ENCODE measurements at regions not wholly inside any gene's neighbourhood (a gene's known extent, or its start where the extent isn't known, plus 50 kb on each side); places are given as distances from the start of the nearest gene placed in this dataset.

DNA sequence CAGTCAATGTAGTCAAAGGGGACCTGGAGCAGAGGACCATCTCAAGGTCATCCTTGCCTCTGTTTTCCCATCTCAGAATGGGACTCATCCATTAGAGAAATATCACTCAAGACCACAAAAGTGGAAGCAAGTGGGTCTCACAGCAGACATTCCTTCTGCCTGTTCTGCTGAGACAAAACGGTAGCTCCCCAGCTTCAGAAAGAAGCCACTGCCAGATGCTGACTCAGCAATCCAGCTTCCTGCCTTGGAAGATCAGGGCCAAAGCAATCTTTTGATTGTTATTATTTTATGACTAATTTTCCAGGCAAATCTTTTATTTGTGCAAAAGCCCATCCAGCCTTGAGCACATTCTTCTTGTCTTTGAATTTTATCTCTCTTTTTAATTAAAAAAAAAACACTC lies 86.8 kb downstream of the CCT6B start:
- no peak for DNase-seq (ENCODE audit: low read depth)

DNA sequence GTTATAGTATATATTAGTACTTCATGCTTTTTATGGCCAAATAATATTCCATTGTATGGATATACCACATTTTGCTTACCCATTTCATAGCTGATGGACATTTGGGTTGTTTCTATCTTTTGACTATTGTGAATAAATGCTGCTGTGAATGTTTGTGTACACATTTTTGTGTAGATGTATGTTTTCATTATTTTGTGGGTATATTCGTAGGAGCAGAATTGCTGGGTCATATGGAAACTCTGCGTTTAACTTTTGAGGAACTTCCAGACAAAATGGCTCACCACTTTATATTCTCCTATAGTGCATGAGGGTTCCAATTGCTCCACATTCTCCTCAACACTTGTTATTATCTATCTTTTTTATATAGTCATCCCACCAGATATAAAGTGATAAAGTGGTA lies 88.6 kb downstream of the CCT6B start:
- DNase-seq (ENCODE audit: low read depth) = no peak

- no peak for DNase-seq (ENCODE audit: low read depth)
Measured at GRCh38 chr17:34869641-34870040, 91.6 kb downstream of the CCT6B start.

GRCh38 chr17:34865716-34866115 lies 95.5 kb downstream of the CCT6B start:
- no peak for DNase-seq (ENCODE audit: low read depth)

DNA sequence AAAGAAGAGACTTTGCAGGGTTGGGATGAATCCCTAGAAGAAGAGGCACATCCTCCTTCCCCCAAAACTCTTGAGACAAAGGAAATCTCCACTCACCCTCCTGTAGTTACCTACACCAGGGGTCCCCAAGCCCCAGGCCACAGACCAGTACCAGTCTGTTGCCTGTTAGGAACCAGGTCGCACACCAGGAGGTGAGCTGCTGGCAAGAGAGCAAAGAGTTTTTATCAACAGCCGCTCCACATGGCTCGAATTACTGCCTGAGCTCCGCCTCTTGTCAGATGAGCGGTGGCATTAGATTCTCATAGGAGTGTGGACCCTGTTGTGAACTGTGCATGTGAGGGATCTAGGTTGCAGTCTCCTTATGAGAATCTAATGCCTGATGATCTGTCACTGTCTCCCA lies 98.9 kb downstream of the CCT6B start:
- no peak for DNase-seq (ENCODE audit: low read depth)

DNA sequence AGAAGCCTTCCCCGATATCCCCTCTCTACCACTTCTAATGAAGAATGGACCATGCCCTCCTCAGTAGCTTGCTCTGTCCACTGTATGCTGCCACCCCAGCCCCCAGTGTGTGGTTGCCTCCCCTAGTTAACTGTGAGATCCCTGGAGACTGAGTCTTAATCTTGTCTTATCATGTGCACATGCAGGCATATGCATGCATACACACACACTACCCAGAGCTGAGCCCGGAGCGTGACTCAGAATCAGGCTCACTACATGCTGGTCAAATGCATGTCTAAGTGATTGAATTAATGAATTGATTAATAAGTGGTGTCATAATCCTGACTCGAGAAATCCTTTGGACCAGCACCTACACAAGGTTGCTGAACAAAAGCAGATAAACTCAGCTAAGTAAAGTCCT lies 99.4 kb downstream of the CCT6B start:
- DNase-seq (ENCODE audit: low read depth) = no peak

DNA sequence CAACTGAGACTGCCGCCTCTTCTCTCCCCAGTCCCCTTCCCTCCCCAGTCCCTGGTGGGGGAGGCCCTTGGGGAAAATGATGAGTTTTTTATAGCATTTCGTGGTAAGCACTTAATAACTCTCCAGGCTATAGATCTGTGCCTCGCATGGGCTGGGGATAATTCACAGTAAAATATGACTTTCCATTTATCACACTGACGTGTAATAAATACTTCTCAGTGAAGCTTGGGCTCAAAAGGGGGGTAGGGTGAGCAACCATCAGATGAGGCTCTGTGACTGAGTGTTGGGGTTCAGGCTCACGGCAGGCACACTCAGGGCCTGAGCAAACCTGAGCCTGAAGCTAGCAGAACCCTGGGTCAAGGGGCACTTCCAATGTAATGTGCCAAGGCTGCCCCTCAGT lies 101.6 kb downstream of the CCT6B start:
- no peak for DNase-seq (ENCODE audit: low read depth)

- DNase-seq (ENCODE audit: low read depth) = peak; percentile 4
Measured at GRCh38 chr17:34858591-34859565, 102.4 kb downstream of the CCT6B start.

DNA sequence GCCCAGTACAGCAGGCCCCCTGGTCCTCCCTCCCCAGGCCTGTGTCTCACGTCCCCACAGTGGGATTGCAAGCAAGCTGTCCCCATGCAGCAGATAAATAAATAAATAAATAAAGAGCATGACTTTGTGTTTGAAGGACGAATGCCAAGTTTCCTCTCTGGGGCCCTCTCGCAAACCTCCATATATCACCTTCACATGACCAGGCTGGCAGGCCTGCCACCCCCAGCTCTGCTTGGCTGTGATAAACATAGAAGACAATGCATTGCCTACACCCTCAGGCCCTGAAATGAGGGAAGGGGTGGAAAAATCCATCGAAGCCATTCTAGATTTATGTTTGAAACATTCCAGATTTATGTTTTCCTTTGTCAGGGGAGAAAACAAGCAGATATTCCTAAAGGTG lies 107.3 kb downstream of the CCT6B start:
- DNase-seq (ENCODE audit: low read depth) = no peak

DNA sequence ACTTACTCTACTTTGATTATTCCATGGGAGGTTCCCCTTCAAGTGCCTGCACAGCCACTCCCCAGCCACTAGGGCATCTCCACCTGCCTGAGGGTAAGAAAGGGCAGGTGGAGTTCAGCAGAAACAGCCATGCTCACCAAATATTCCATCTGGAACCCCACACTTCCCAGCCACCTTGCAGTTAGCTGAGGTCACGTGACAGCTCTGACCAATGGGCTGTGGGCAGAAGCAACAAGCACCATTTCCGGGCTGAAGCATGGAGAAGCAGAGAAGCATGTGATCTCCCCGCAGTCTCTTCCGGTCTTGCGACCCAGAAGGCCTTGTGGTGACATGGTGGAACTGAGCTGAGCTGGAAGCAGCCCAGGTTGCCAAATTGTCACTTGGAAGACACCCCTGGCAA lies 108.6 kb downstream of the CCT6B start:
- DNase-seq (ENCODE audit: low read depth) = no peak

GRCh38 chr17:34851961-34852540 lies 109.2 kb downstream of the CCT6B start:
- DNase-seq (ENCODE audit: low read depth) = no peak

- no peak for DNase-seq (ENCODE audit: low read depth)
Measured at GRCh38 chr17:34850964-34851363, 110.3 kb downstream of the CCT6B start.

GRCh38 chr17:34850023-34850422 lies 111.2 kb downstream of the CCT6B start:
- DNase-seq (ENCODE audit: low read depth) = no peak

GRCh38 chr17:34847938-34848337 lies 113.3 kb downstream of the CCT6B start:
- no peak for DNase-seq (ENCODE audit: low read depth)

GRCh38 chr17:34845296-34845695 lies 116.0 kb downstream of the CCT6B start:
- no peak for DNase-seq (ENCODE audit: low read depth)

DNA sequence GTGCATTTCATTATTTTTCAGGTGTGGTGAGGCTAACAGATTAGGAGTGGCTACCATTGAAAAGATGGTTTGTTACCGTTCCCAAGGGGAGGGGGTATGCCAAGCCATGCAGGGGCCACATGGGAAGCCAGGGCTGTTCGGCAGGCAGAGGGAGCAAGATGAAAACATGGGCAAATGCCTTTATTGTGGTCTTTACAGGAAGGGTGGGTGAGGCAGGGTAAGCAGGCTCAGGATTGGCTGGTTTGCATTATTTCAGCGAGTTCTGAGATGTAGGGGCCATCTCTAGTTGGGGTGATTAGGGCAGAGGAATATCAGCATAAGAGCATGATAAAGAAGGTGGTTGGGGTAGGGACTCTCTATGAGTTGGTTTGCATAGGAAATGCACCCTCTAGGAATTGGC lies 117.6 kb downstream of the CCT6B start:
- DNase-seq (ENCODE audit: low read depth) = no peak

- DNase-seq (ENCODE audit: low read depth) = no peak
Measured at GRCh38 chr17:34842235-34842634, 119.0 kb downstream of the CCT6B start.

GRCh38 chr17:34841467-34841866 lies 119.8 kb downstream of the CCT6B start:
- no peak for DNase-seq (ENCODE audit: low read depth)

DNA sequence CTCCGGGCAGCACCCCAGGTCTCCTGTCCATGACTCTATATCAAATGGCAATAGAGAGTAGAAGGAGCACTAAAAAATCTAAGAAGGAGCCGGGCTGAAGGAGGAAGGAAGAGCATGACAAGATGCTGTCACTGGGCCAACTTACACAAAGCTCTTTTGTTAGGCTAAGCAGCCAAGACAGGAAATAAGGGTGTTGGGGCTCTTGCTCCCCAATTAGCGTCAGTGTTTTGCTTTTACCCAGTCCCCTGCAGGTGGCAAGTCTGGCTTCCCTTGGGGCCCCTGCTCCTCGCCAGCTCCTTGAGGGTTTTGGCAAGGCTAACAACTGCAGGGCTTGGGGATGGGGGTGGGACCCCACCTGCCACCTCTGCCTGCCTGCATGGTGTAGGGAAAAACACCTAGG lies 120.5 kb downstream of the CCT6B start:
- no peak for DNase-seq (ENCODE audit: low read depth)

DNA sequence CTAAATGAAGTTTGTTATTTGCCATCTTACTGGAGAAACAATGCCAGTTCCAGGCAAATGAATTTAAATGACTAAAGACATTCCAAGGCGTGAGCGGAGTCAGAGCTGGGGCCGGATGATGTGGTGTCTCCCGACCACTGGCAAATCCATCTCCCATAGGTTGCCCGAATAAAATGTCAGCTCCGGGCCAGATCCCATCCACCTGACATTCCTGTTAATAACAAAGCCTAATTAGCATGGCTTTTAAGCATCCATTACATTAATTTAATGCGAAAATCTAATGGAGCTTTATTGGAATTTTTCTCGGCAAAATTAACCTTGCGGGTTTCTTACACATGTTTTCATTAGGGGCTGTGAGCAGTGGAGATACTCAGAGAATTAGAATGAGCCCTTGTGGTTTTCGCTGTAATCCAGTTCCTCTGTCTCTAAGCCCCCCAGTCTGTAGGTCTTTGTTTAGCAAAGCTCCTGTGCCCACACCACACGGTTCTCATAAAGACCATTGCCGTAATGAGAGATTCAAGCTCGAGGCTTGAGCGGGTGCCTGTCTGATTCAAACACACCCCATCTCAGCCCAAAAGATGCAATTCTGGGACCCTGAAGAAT lies 123.3 kb downstream of the CCT6B start:
- DNase-seq (ENCODE audit: low read depth) = no peak

- no peak for DNase-seq (ENCODE audit: low read depth)
Measured at GRCh38 chr17:34832376-34832775, 128.9 kb downstream of the CCT6B start.

GRCh38 chr17:34827008-34827407 lies 134.3 kb downstream of the CCT6B start:
- DNase-seq (ENCODE audit: low read depth) = no peak

DNA sequence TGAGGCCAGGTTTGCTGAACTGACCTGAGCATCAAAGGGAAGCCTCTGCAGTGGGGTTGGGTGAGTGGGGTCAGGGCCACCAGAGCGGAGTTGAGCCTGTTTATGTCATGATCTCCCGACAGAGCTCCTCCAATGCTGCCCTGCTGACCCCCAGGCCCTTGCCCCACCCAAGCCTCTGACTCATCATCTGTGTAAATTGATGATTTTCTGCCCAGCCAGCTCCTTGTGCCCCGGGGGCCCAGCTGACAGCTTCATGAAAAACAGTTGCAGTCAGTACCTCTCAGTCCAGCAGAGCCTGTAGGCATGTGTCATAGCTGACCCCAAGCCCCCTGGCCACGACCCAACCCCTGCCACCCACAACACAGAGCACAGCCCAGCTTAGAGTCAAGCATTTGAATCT lies 134.9 kb downstream of the CCT6B start:
- no peak for DNase-seq (ENCODE audit: low read depth)

Measured in activated T-cell treated with anti-CD3 and anti-CD28 coated beads for 48 hours (primary cell).